PC-3 (cell line): ENCODE measurements at regions not wholly inside any gene's neighbourhood (a gene's known extent, or its start where the extent isn't known, plus 50 kb on each side); places are given as distances from the start of the nearest gene placed in this dataset.
A peak's percentile ranks its signal among the peaks of the same experiment; 100 is the strongest.

ENCODE experiments used
- ATAC-seq: fragments of 200-7000 bp; cut with Tn5 transposase; 2 replicates; pipeline ENCODE4 v1.9.1; 2020; ENCODE audit warnings: mild to moderate bottlenecking, moderate library complexity
- BruUV-seq: library from RNA; stranded (reverse); fragments of 400-500 nt; replicated peaks from 2 replicates; lab custom pipeline; 2021; lab: Mats Ljungman, UMichigan
- CTCF ChIA-PET: fragments of 300-600 bp; sonication (Branson Sonifier 250); formaldehyde crosslinking; loops from one replicate; lab custom pipeline; 2022; ENCODE audit warnings: antibody characterized with exemption; lab: Charles Lee
- POLR2A ChIA-PET: fragments of 300-600 bp; sonication (Branson Sonifier 250); formaldehyde crosslinking; loops from one replicate; lab custom pipeline; 2022; ENCODE audit warnings: antibody characterized with exemption; ENCODE audit not compliant: unreplicated experiment; lab: Charles Lee
- DNase-seq: peaks from one replicate; pipeline ENCODE4 v3.0.0-alpha.2; 2015
- H2AFZ ChIP-seq: fragments of 300-600 bp; sonication (generic); 2 replicates; pipeline ENCODE4 v1.6.0; 2016; ENCODE audit warnings: antibody characterized with exemption, low read length
- H3F3A ChIP-seq: fragments of 300-600 bp; sonication (generic); one replicate; pipeline ENCODE4 v1.6.0; 2017; ENCODE audit warnings: antibody characterized with exemption, low read length, control low read depth, mild to moderate bottlenecking; ENCODE audit not compliant: unreplicated experiment
- H3K27ac ChIP-seq: fragments of 300-600 bp; sonication (generic); 2 replicates; pipeline ENCODE4 v1.5.1; 2016; ENCODE audit warnings: mild to moderate bottlenecking, low read length
- H3K27me3 ChIP-seq: fragments of 300-600 bp; sonication (generic); 2 replicates; pipeline ENCODE4 v1.6.1; 2016; ENCODE audit warnings: low read length, mixed read lengths
- H3K36me3 ChIP-seq: fragments of 300-600 bp; sonication (generic); 2 replicates; pipeline ENCODE4 v1.6.1; 2016; ENCODE audit warnings: low read depth, mixed run types, low read length, mixed read lengths
- H3K4me1 ChIP-seq: fragments of 300-600 bp; sonication (generic); 2 replicates; pipeline ENCODE4 v1.5.1; 2016; ENCODE audit warnings: low read length; ENCODE audit not compliant: insufficient read depth
- H3K4me2 ChIP-seq: fragments of 300-600 bp; sonication (generic); 2 replicates; pipeline ENCODE4 v1.6.0; 2016; ENCODE audit warnings: low read length
- H3K4me3 ChIP-seq: fragments of 300-600 bp; sonication (generic); 2 replicates; pipeline ENCODE4 v1.5.1; 2016; ENCODE audit warnings: mild to moderate bottlenecking, low read length, mixed read lengths
- H3K79me2 ChIP-seq: fragments of 300-600 bp; sonication (generic); 2 replicates; pipeline ENCODE4 v1.6.1; 2017; ENCODE audit warnings: low read length, mixed read lengths
- H3K9ac ChIP-seq: fragments of 300-600 bp; sonication (generic); 2 replicates; pipeline ENCODE4 v1.6.0; 2016; ENCODE audit warnings: mild to moderate bottlenecking, low read length
- H3K9me2 ChIP-seq: fragments of 300-600 bp; sonication (generic); replicated peaks from 2 replicates; pipeline ENCODE4 v1.6.1; 2016; ENCODE audit warnings: mixed run types, low read length, mixed read lengths
- H3K9me3 ChIP-seq: fragments of 300-600 bp; sonication (generic); 2 replicates; pipeline ENCODE4 v1.6.1; 2016; ENCODE audit warnings: low read length, mixed read lengths
- H4K20me1 ChIP-seq: fragments of 300-600 bp; sonication (generic); 2 replicates; pipeline ENCODE4 v1.6.1; 2016; ENCODE audit warnings: low read length, mixed read lengths
- EZH2 ChIP-seq: fragments of 300-600 bp; sonication (generic); IDR thresholded peaks from one replicate; pipeline ENCODE4 v1.6.1; 2017; ENCODE audit warnings: antibody characterized with exemption, mild to moderate bottlenecking, low read length; ENCODE audit not compliant: unreplicated experiment
- EZH2phosphoT487 ChIP-seq: fragments of 300-600 bp; sonication (generic); IDR thresholded peaks from 2 replicates; pipeline ENCODE4 v1.6.1; 2018; ENCODE audit warnings: mild to moderate bottlenecking, antibody characterized with exemption, low read length, borderline replicate concordance
- intact Hi-C: fragments of 100-400 bp; cut with micrococcal nuclease; formaldehyde crosslinking; loops from 2 replicates; pipeline ENCODE4 v1.9.0; 2023
- TF ChIP-seq, protein P1 (sequence below): fragments of 300-600 bp; sonication (generic); conservative IDR thresholded peaks from 2 replicates; pipeline ENCODE4 v1.5.1; 2017; ENCODE audit warnings: antibody characterized with exemption, low read depth, mild to moderate bottlenecking, low read length

DNA sequence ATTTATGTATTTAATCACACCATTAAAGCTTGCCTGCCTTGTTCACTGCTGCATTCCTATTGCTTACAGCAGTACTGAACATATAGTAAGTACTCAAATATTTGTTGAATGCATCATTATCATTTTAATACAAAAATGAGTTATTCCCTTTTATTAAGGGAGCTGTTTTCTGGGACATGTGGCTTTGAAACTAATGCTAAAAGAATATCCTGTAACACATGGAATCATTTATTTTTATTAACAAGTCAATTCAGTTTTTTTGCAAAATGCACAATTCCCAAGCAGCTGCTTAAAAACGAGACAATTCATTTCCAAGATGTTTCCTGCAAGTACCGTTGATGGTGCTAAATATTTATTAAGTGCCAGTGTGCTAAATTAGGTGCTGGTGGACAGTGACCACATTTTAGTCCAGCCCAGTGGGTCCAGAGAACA, 148.3 kb upstream of the NR3C1 start:
- Histone ChIP-seq H3K4me1 (peaks cover 42% of the 10 kb centered on the region), H3K9me3 (no peaks in the 10 kb centered on the region), H3F3A (no peaks in the 10 kb centered on the region), H4K20me1 (no peaks in the 10 kb centered on the region), H3K4me3 (no peak overlapping the region), H3K36me3 (no peaks in the 10 kb centered on the region), H3K27ac (peak overlapping the region; percentile 62), H3K4me2 (no peak overlapping the region), H3K27me3 (no peaks in the 10 kb centered on the region), H2AFZ (peak overlapping the region; percentile 38; the same call in 1 of the 2 replicates), H3K9ac (no peak overlapping the region), H3K79me2 (no peaks in the 10 kb centered on the region), H3K9me2 (no peaks in the 10 kb centered on the region)
- CTCF ChIA-PET: no interaction called here
- POLR2A ChIA-PET: no interaction called here
- ATAC-seq (peak; percentile 92), DNase-seq (peak; percentile 56)
- TF ChIP-seq EZH2phosphoT487 (no peak), EZH2 (no peak)
- TF ChIP-seq, protein P1, sequence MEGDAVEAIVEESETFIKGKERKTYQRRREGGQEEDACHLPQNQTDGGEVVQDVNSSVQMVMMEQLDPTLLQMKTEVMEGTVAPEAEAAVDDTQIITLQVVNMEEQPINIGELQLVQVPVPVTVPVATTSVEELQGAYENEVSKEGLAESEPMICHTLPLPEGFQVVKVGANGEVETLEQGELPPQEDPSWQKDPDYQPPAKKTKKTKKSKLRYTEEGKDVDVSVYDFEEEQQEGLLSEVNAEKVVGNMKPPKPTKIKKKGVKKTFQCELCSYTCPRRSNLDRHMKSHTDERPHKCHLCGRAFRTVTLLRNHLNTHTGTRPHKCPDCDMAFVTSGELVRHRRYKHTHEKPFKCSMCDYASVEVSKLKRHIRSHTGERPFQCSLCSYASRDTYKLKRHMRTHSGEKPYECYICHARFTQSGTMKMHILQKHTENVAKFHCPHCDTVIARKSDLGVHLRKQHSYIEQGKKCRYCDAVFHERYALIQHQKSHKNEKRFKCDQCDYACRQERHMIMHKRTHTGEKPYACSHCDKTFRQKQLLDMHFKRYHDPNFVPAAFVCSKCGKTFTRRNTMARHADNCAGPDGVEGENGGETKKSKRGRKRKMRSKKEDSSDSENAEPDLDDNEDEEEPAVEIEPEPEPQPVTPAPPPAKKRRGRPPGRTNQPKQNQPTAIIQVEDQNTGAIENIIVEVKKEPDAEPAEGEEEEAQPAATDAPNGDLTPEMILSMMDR: no peak
- BruUV-seq: no TSS peak
- intact Hi-C loops: loop anchor here (5.0 kb wide), 1 partner anchor 105 kb away; no protein-coding TSS in a partner anchor

DNA sequence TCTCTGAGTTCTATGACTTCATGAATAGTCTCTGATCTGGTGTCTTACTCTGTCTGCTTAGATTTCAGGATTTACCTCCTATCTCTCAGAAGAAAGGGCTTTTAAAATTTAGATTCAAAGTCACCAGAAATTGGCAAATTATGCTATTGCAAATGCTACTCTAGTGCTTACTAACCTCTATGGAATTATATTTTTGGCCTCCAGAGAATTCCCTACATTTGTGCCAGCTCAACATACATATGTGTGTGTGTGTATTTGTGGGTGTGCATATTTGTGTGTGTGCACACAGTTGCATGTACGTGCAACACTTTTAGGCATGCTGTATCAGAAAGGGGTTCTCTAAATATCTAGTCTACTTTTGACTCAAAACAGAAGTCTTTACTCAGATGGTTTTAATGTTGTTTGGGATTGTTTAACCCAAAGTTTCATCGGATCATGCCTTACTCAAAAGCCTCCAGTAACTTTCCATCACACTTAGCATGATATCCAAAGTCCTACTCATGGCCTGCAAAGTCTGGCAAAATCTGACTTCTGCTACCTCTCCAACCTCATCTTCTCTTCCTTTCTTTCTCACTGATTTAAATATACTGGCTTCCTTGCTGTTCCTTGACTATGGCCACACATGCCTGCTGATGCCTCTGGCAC, 147.6 kb upstream of the NR3C1 start:
- POLR2A ChIA-PET: no interaction called here
- Histone ChIP-seq H3K27me3 (no peaks in the 10 kb centered on the region), H3K9me2 (no peaks in the 10 kb centered on the region), H3K9me3 (no peaks in the 10 kb centered on the region), H2AFZ (no peak overlapping the region), H3K4me2 (no peak overlapping the region), H3K79me2 (no peaks in the 10 kb centered on the region), H3K27ac (peak overlapping the region; percentile 38), H3F3A (no peaks in the 10 kb centered on the region), H4K20me1 (no peaks in the 10 kb centered on the region), H3K4me3 (no peak overlapping the region), H3K4me1 (peaks cover 39% of the 10 kb centered on the region), H3K9ac (no peak overlapping the region), H3K36me3 (no peaks in the 10 kb centered on the region)
- no peak; the same call in 1 of the 2 replicates for ATAC-seq
- no peak for DNase-seq
- CTCF ChIA-PET: interaction anchor here (0.6 kb wide), 1 partner anchor 92 kb away, joined by 4 read pairs; no protein-coding TSS in a partner anchor
- no TSS peak for BruUV-seq
- intact Hi-C loops: loop anchor here (5.0 kb wide), 1 partner anchor 106 kb away; no protein-coding TSS in a partner anchor
- TF ChIP-seq EZH2: no peak
- TF ChIP-seq, protein P1: no peak

DNA sequence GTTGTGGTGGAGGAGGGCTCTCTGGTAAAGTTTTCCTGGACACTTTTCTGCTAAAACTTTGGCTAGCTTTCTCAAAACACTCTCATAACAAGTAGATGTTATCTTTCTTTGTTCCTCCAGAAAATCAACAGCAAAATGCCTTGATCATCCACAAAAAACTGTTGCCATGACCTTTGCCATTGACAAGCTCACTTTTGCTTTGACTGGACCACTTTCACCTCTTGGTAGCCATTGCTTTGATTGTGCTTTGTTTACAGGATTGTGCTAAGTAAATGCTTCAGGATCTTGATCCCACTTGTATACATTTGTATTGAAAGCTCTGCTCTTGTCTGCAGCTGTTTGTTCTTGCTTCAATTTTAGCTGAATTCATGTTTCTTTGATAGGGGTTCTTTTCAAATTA, 143.9 kb upstream of the NR3C1 start:
- peaks cover 39% of the 10 kb centered on the region for H3K4me1 ChIP-seq
- ATAC-seq (no peak), DNase-seq (no peak)
- ChIA-PET CTCF (no interaction called here), POLR2A (no interaction called here)
- intact Hi-C loops: no loop called here
- BruUV-seq: no TSS peak
- H3K36me3 ChIP-seq: no peaks in the 10 kb centered on the region
- H3K9ac ChIP-seq: no peak overlapping the region
- H3K9me3 ChIP-seq: no peaks in the 10 kb centered on the region
- no peaks in the 10 kb centered on the region for H3K9me2 ChIP-seq
- no peaks in the 10 kb centered on the region for H3K27me3 ChIP-seq
- H2AFZ ChIP-seq: no peak overlapping the region
- H3K27ac ChIP-seq: no peak overlapping the region
- H3K4me2 ChIP-seq: no peak overlapping the region
- no peaks in the 10 kb centered on the region for H3F3A ChIP-seq
- H3K79me2 ChIP-seq: no peaks in the 10 kb centered on the region
- no peak overlapping the region for H3K4me3 ChIP-seq
- H4K20me1 ChIP-seq: no peaks in the 10 kb centered on the region
- no peak for TF ChIP-seq EZH2phosphoT487
- no peak for TF ChIP-seq EZH2
- TF ChIP-seq, protein P1: no peak
